GM21825 (cell line): ENCODE measurements at regions not wholly inside any gene's neighbourhood (a gene's known extent, or its start where the extent isn't known, plus 50 kb on each side); places are given as distances from the start of the nearest gene placed in this dataset.

ENCODE experiments used
- ATAC-seq: cut with Tn5 transposase; IDR thresholded peaks from one replicate; pipeline ENCODE4 v1.9.1; 2021; ENCODE audit warnings: mild to moderate bottlenecking, moderate library complexity; ENCODE audit not compliant: unreplicated experiment

DNA sequence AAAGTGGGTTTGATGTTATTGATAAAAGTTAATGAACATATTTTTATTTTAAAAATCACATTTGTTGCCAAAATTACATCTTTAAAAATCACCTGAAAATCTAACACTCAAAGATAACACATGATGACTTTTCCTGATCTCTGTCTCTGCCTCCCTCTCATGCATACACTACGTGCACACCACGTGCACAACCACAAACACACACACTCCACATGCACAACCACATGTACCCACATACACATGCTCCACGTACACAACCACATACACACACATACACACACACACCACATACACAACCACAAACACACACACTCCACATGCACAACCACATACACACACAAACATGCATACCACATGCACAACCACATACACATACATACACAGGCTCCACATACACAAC, 61.8 kb upstream of the TMEM132C start:
- ATAC-seq = no peak

DNA sequence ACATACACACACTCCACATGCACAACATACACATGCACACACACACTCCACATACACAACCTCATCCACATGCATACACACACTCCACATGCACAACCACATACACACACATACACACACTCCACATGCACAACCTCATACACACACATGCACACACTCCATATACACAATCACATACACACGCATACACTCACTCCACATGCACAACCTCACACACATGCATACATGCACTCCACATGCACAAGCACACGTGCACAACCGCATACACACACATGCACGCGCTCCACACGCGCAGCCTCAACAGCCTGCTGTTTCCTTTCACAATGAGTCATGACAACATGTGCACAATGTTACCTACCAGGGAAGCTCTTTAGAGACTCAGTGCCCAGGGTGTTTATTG, 61.2 kb upstream of the TMEM132C start:
- ATAC-seq = no peak
